ENCODE measurements at regions not wholly inside any gene's neighbourhood (a gene's known extent, or its start where the extent isn't known, plus 50 kb on each side); places are given as distances from the start of the nearest gene placed in this dataset.

DNA sequence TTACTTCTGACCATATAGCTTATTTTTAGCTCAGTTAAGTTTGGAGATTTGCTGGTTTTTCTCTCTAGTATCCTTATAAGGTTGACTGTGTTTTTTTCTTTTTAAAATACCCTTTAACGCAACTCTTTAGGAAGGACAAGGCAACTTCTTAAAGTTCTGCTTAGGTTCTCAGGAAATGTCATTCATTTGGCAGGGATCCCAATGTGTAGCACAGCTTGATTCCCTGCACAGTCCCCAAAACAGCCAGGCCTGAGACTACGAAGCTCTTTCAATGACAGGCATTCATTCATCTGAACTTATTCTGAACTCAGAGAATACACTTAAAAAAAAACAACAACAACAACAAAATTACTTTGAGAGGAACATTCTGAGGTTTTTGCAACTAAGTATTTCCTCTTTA lies 1765.8 kb downstream of the PCDH7 start:
- Histone ChIP-seq H4K91ac (ENCODE audit: insufficient read length, low read depth, low read length) (no peak overlapping the region), H4K8ac (replicated peaks; ENCODE audit: insufficient read length, low read depth, low read length) (no peak overlapping the region), H4K20me1 (ENCODE audit: control insufficient read depth, insufficient read depth, insufficient read length) (no peaks in the 10 kb centered on the region), H3K27me3 (ENCODE audit: insufficient read depth, low read length) (no peaks in the 10 kb centered on the region), H3T11ph (ENCODE audit: low read length) (no peak overlapping the region), H3K9me3 (ENCODE audit: control insufficient read depth, low read depth, low read length) (no peaks in the 10 kb centered on the region), H3K9ac (ENCODE audit: extremely low read depth, insufficient read length, low read length) (no peak overlapping the region), H3K4me1 (ENCODE audit: insufficient read depth, low read length) (no peaks in the 10 kb centered on the region), H2AK5ac (ENCODE audit: insufficient read length, low read length) (no peak overlapping the region), H3K23ac (ENCODE audit: insufficient read length, low read depth, low read length) (no peak overlapping the region), H3K4ac (ENCODE audit: low read depth, low read length) (no peak overlapping the region), H2BK5ac (ENCODE audit: insufficient read length, low read length) (no peak overlapping the region), H3K27ac (ENCODE audit: insufficient read length, low read depth, low read length) (no peak overlapping the region), H4K5ac (ENCODE audit: insufficient read length, low read depth, low read length) (no peak overlapping the region), H2BK12ac (ENCODE audit: insufficient read length, low read depth, low read length) (no peak overlapping the region), H3K14ac (ENCODE audit: insufficient read depth, low read length) (no peak overlapping the region), H3K79me1 (ENCODE audit: insufficient read depth, low read depth, low read length, poor library complexity, severe bottlenecking) (no peaks in the 10 kb centered on the region), H2BK15ac (ENCODE audit: low read depth, low read length) (no peak overlapping the region), H2BK20ac (ENCODE audit: low read depth, low read length, poor library complexity, severe bottlenecking) (no peak overlapping the region), H3K56ac (ENCODE audit: insufficient read length, low read depth, low read length) (no peak overlapping the region), H3K23me2 (ENCODE audit: insufficient read length, low read depth, low read length, poor library complexity, severe bottlenecking) (no peaks in the 10 kb centered on the region), H2AFZ (ENCODE audit: low read length) (no peak overlapping the region), H3K79me2 (ENCODE audit: insufficient read depth, low read length) (no peaks in the 10 kb centered on the region), H2BK120ac (ENCODE audit: low read depth, low read length, poor library complexity, severe bottlenecking) (no peak overlapping the region), H3K18ac (ENCODE audit: insufficient read length, low read depth, low read length) (no peak overlapping the region), H3K4me2 (ENCODE audit: insufficient read depth, insufficient read length, low read length) (no peak overlapping the region)
- Mint-ChIP-seq H3K4me3 (no peak overlapping the region), H3K36me3 (ENCODE audit: insufficient read depth in 1 of 3, low read depth in 3 of 3) (peaks cover 0 to 4% (median 0%) of the 10 kb centered on the region in 3 experiments; a peak in 1 of 7 replicates), H3K27me3 (ENCODE audit: low read depth) (no peaks in the 10 kb centered on the region), H3K4me1 (no peaks in the 10 kb centered on the region), H3K27ac (no peak overlapping the region), H3K9me3 (no peaks in the 10 kb centered on the region; a peak in 2 of 5 replicates)
- no CpG with 5 or more reads among the region's 2 CpGs for WGBS (ENCODE audit: extremely low coverage, insufficient read length, low lambda C conversion rate)
- no peak for DNase-seq
- TF ChIP-seq, protein P1, sequence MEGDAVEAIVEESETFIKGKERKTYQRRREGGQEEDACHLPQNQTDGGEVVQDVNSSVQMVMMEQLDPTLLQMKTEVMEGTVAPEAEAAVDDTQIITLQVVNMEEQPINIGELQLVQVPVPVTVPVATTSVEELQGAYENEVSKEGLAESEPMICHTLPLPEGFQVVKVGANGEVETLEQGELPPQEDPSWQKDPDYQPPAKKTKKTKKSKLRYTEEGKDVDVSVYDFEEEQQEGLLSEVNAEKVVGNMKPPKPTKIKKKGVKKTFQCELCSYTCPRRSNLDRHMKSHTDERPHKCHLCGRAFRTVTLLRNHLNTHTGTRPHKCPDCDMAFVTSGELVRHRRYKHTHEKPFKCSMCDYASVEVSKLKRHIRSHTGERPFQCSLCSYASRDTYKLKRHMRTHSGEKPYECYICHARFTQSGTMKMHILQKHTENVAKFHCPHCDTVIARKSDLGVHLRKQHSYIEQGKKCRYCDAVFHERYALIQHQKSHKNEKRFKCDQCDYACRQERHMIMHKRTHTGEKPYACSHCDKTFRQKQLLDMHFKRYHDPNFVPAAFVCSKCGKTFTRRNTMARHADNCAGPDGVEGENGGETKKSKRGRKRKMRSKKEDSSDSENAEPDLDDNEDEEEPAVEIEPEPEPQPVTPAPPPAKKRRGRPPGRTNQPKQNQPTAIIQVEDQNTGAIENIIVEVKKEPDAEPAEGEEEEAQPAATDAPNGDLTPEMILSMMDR (conservative IDR thresholded peaks at IDR 0.05): no peak

All from H9 (cell line).